NCI-H1436 (cell line): ENCODE measurements at regions not wholly inside any gene's neighbourhood (a gene's known extent, or its start where the extent isn't known, plus 50 kb on each side); places are given as distances from the start of the nearest gene placed in this dataset.
A peak's percentile ranks its signal among the peaks of the same experiment; 100 is the strongest.

ENCODE experiments used
- DNase-seq: peaks from one replicate; lab custom pipeline; 2025; lab: John Stamatoyannopoulos, UW

DNA sequence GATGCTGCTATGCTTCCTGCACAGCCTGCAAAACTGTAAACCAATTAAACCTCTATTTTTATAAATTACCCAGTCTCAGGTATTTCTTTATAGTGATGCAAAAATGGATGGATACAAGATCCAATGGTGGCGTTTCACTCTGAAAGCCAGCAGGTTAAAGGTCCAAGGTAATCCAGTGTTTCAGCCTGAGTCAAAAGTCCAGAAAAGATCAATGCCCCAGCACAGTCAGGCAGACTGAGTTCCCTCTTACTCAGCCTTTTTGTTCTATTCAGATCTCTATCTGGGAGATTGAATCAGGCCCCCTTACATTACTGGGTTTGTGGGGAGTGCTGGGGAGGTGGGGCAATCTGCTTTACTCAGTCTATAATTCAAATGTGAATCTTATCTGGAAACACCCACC, 464.5 kb downstream of the GXYLT1 start:
- DNase-seq: no peak

GRCh38 chr12:41663598-41664265, 475.6 kb downstream of the PDZRN4 start:
- no peak for DNase-seq

DNA sequence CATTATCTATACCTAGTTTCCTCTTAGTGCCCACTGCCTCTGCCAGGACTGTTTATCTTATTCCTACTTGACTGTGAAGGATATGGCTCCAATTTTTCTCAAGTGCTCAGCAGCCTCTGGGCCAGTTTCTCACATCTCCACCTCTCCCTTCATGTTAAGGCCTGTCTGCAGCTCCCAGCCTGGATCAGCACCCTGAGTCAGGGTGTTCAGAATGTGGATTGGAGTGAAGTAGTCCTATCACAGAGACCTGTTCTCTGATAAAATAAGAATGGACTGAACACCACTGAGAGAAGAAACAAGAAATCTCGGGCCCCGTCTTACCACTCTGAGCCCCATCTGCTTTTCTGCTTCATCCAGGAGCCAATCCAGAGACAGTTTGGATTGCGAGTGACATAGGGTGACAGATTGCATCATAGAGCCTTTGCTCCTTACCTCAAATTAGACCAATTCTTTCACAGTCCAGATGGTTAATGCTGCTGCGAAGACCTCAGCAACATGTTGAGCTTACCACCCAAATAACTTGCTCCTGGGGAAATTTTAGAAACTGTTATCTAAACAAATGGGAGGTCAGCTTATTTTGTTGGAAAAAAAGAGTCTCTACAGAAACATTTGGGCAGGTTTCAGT, 473.1 kb downstream of the PDZRN4 start:
- DNase-seq: no peak

DNA sequence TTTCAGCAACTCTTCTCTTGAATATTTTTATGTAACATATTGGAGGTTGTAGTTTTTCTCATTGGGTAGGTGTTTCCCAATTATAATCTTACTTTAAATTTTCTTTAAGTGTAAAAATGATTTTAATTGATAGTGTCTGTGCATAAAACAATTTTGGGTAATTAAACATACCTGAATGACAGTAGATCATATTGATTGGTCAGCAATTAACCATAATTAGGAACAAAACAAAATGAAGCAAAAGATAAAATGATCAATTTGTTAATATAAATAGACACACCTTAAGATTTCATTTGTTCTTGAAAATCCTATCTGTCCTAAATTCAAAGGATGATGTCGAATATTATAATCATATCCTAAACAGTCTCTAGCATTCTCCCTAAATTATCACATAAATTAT, 468.3 kb downstream of the PDZRN4 start:
- DNase-seq: no peak

- DNase-seq: no peak
Measured at GRCh38 chr12:41653386-41654326, 465.5 kb downstream of the PDZRN4 start.

- DNase-seq: no peak
Measured at GRCh38 chr12:41652981-41653380, 464.9 kb downstream of the PDZRN4 start.

- no peak for DNase-seq
Measured at GRCh38 chr12:41645624-41646023, 457.5 kb downstream of the PDZRN4 start.

DNA sequence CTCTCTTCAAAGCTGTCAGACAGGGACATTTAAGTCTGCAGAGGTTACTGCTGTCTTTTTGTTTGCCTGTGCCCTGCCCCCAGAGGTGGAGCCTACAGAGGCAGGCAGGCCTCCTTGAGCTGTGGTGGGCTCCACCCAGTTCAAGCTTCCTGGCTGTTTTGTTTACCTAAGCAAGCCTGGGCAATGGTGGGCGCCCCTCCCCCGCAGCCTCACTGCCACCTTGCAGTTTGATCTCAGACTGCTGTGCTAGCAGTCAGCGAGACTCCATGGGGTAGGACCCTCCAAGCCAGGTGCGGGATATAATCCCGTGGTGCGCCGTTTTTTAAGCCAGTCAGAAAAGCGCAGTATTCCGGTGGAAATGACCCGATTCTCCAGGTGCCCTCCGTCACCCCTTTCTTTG, 454.7 kb downstream of the PDZRN4 start:
- DNase-seq: peak; percentile 27

- no peak for DNase-seq
Measured at GRCh38 chr12:41636653-41637052, 448.5 kb downstream of the PDZRN4 start.

GRCh38 chr12:41635626-41636364, 447.7 kb downstream of the PDZRN4 start:
- DNase-seq: no peak

DNA sequence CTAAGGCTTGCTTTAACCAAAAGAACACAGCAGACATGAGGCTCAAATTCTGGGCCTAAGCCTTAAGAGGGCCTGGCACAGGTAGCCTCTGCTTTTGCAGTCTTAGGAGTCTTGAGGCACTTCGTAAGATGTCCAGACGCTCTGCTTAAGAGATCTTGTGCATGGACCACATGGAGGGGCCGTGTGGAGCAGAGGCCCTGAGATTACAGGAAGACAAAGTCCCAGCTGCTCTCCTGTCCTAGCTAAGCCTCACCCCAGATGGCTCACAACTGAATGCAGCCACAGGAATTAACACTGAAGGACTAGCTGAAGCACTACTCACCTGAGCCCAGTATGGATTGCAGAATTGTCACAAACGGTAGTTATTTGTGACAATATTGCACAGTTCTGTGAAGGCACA, 446.0 kb downstream of the PDZRN4 start:
- DNase-seq: no peak

GRCh38 chr12:41629611-41630010, 441.5 kb downstream of the PDZRN4 start:
- no peak for DNase-seq

- DNase-seq: no peak
Measured at GRCh38 chr12:41627476-41627875, 439.4 kb downstream of the PDZRN4 start.

DNA sequence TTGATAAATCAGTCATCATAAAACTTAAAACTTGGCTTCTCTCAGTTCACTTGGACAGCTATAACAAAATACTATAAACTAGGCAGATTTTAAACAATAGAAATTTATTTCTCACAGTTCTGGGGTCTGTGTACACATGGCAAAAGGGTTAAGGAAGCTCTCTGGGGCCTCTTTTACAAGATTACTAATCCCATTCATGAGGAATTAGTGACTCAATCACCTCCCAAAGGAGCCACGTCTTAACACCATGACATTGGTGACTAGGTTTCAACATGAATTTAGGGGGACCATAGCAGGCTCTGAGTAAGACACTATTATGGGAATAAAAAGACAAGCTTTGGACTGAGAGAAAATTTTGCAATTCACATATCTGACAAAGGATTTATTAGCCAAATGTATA, 436.5 kb downstream of the PDZRN4 start:
- no peak for DNase-seq
